Superior temporal gyrus (tissue), 1 donor: ENCODE measurements at regions not wholly inside any gene's neighbourhood (a gene's known extent, or its start where the extent isn't known, plus 50 kb on each side); places are given as distances from the start of the nearest gene placed in this dataset.
"Not testable (repeated sequence)": the region's sequence is repeated elsewhere in the genome, so short reads cannot be mapped to it uniquely, and the experiment has no call there.

Source experiments
- DNase-seq: peaks from one replicate; pipeline ENCODE4 v3.0.0-alpha.2; 2016; ENCODE audit errors: extremely low spot score

- peak; percentile 20 for DNase-seq
Observed at GRCh38 chr4:22630161-22630975, 62.4 kb upstream of the GBA3 start.

GRCh38 chr4:22631167-22631566 lies 61.6 kb upstream of the GBA3 start:
- DNase-seq = not testable (repeated sequence)

- DNase-seq = no peak
Observed at GRCh38 chr4:22634541-22635181, 58.1 kb upstream of the GBA3 start.

GRCh38 chr4:22635182-22635549 lies 57.6 kb upstream of the GBA3 start:
- DNase-seq = not testable (repeated sequence)

GRCh38 chr4:22635692-22636091 lies 57.0 kb upstream of the GBA3 start:
- no peak for DNase-seq

GRCh38 chr4:22637306-22637705 lies 55.4 kb upstream of the GBA3 start:
- no peak for DNase-seq
